ENCODE measurements at regions not wholly inside any gene's neighbourhood (a gene's known extent, or its start where the extent isn't known, plus 50 kb on each side); places are given as distances from the start of the nearest gene placed in this dataset.

- peak in 1 of 2 donors; percentile 13 for DNase-seq (ENCODE audit: low spot score in 2 of 2)
- WGBS, 2 donors = 76 to 83% methylated on average over 7 of the region's 7 CpGs
- intact Hi-C loops (cut with DNase I; ENCODE audit: low total_unique reads) = no loop called here
- no peak overlapping the region for H3K4me3 ChIP-seq (ENCODE audit: low read depth, poor library complexity, severe bottlenecking)
- TF ChIP-seq POLR2A (IDR thresholded peaks at IDR 0.05) = no peak
- no peak for TF ChIP-seq CTCF (IDR thresholded peaks at IDR 0.05)
These were observed 327.9 kb upstream of the VCX start for GRCh38 chrX:7514871-7515599.

- intact Hi-C loops (cut with DNase I; ENCODE audit: low total_unique reads) = no loop called here
- no peak for DNase-seq (ENCODE audit: low spot score in 2 of 2)
- TF ChIP-seq POLR2A (IDR thresholded peaks at IDR 0.05) (no peak), CTCF (IDR thresholded peaks at IDR 0.05) (no peak)
- H3K4me3 ChIP-seq (ENCODE audit: low read depth, poor library complexity, severe bottlenecking) = no peak overlapping the region
- WGBS, 2 donors = 72 to 80% methylated on average over 2 of the region's 2 CpGs
These were observed 330.1 kb upstream of the VCX start for GRCh38 chrX:7512845-7513244.

- no peak overlapping the region for H3K4me3 ChIP-seq (ENCODE audit: low read depth, poor library complexity, severe bottlenecking)
- no peak for DNase-seq (ENCODE audit: low spot score in 2 of 2)
- intact Hi-C loops (cut with DNase I; ENCODE audit: low total_unique reads) = no loop called here
- TF ChIP-seq POLR2A (IDR thresholded peaks at IDR 0.05) = no peak
- no peak for TF ChIP-seq CTCF (IDR thresholded peaks at IDR 0.05)
- 43 to 70% methylated on average over 5 of the region's 5 CpGs for WGBS, 2 donors
These were observed 339.7 kb upstream of the VCX start for GRCh38 chrX:7503251-7503650.

GRCh38 chrX:7500386-7500785 lies 342.6 kb upstream of the VCX start:
- 82 to 84% methylated on average over 3 of the region's 3 CpGs for WGBS, 2 donors
- no peak for TF ChIP-seq CTCF (IDR thresholded peaks at IDR 0.05)
- no peak for TF ChIP-seq POLR2A (IDR thresholded peaks at IDR 0.05)
- no peak for DNase-seq (ENCODE audit: low spot score in 2 of 2)
- intact Hi-C loops (cut with DNase I; ENCODE audit: low total_unique reads) = no loop called here
- no peak overlapping the region for H3K4me3 ChIP-seq (ENCODE audit: low read depth, poor library complexity, severe bottlenecking)

- WGBS, 2 donors = 69 to 72% methylated on average over 3 of the region's 3 CpGs
These were observed 338.6 kb upstream of the PUDP start for GRCh38 chrX:7486505-7486904.

More at GRCh38 chrX:7486505-7486904, 338.6 kb upstream of the PUDP start:
- intact Hi-C loops (cut with DNase I; ENCODE audit: low total_unique reads) = no loop called here
- H3K4me3 ChIP-seq (ENCODE audit: low read depth, poor library complexity, severe bottlenecking) = no peak overlapping the region
- DNase-seq (ENCODE audit: low spot score in 2 of 2) = no peak
- TF ChIP-seq CTCF (IDR thresholded peaks at IDR 0.05) (no peak), POLR2A (IDR thresholded peaks at IDR 0.05) (no peak)
